Activated naive CD4-positive, alpha-beta T cell treated with anti-CD3 and anti-CD28 coated beads, Interleukin-2, amount 50 U/mL, for 24 hours (primary cell): ENCODE measurements at regions not wholly inside any gene's neighbourhood (a gene's known extent, or its start where the extent isn't known, plus 50 kb on each side); places are given as distances from the start of the nearest gene placed in this dataset.
"Not testable (repeated sequence)": the region's sequence is repeated elsewhere in the genome, so short reads cannot be mapped to it uniquely, and the experiment has no call there.

Source experiments
- H3K27ac Mint-ChIP-seq: one replicate; pipeline ENCODE4 v1.8.0; 2021; ENCODE audit warnings: mild to moderate bottlenecking, mixed read lengths
- H3K27me3 Mint-ChIP-seq: one replicate; pipeline ENCODE4 v1.8.0; 2021; ENCODE audit warnings: mixed read lengths
- H3K36me3 Mint-ChIP-seq: one replicate; pipeline ENCODE4 v1.8.0; 2021; ENCODE audit warnings: mixed read lengths
- H3K4me1 Mint-ChIP-seq: one replicate; pipeline ENCODE4 v1.8.0; 2021; ENCODE audit warnings: mixed read lengths
- H3K4me3 Mint-ChIP-seq: one replicate; pipeline ENCODE4 v1.8.0; 2021; ENCODE audit warnings: mild to moderate bottlenecking, mixed read lengths
- H3K9me3 Mint-ChIP-seq: one replicate; pipeline ENCODE4 v1.8.0; 2021; ENCODE audit warnings: mixed read lengths

GRCh38 chr1:761791-762190 lies 75.3 kb upstream of the OR4F16 start:
- H3K27ac Mint-ChIP-seq, H3K36me3 Mint-ChIP-seq, H3K27me3 Mint-ChIP-seq, H3K4me1 Mint-ChIP-seq, H3K9me3 Mint-ChIP-seq, H3K4me3 Mint-ChIP-seq: not testable (repeated sequence)

DNA sequence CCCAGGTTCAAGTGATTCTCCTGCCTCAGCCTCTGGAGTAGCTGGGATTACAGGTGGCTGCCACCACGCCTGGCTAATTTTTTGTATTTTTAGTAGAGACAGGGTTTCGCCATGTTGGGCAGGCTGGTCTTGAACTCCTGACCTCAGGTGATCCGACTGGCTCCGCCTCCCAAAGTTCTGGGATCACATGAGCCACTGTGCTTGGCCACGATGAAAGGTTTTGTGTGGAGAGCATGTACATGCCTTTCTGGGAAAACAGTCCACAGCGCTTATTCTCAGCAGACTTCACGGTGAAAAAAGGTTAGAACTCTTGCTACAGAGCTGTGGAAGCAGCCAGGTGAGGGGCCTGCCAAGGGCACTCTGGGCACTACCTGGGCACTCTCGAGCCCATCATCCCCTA lies 85.0 kb upstream of the OR4F16 start:
- not testable (repeated sequence) for H3K4me1 Mint-ChIP-seq, H3K4me3 Mint-ChIP-seq, H3K9me3 Mint-ChIP-seq, H3K27ac Mint-ChIP-seq, H3K27me3 Mint-ChIP-seq, H3K36me3 Mint-ChIP-seq

DNA sequence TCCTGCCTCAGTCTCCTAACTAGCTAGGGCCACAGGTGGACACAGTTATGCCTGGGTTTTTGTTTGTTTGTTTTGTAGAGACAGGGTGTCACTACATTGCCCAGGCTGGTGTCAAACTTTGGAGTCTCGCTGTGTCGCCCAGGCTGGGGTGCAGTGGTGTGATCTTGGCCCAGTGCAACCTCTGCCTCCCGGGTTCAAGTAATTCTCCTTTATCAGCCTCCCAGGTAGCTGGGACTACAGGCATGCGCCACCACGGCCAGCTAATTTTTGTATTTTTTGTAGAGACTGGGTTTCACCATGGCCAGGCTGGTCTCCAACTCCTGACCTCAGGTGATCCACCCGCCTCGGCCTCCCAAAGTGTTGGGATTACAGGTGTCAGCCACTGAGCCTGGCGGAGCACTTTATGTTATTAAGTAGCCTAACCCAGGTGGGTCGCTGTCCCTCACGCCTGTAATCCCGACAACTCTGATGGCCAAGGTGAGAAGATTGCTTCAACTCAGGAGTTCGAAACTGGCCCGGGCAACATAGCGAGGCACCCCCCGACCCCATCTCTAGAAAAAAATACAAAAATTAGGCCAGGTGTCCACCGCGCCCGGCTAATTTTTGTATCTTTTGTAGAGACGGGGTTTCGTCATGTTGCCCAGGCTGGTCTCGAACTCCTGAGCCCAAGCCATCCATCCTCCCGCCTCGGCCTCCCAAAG lies 91.2 kb upstream of the OR4F16 start:
- H3K27me3 Mint-ChIP-seq, H3K9me3 Mint-ChIP-seq, H3K4me1 Mint-ChIP-seq, H3K27ac Mint-ChIP-seq, H3K36me3 Mint-ChIP-seq: not testable (repeated sequence)
- H3K4me3 Mint-ChIP-seq, result peak overlapping the region; percentile 11

DNA sequence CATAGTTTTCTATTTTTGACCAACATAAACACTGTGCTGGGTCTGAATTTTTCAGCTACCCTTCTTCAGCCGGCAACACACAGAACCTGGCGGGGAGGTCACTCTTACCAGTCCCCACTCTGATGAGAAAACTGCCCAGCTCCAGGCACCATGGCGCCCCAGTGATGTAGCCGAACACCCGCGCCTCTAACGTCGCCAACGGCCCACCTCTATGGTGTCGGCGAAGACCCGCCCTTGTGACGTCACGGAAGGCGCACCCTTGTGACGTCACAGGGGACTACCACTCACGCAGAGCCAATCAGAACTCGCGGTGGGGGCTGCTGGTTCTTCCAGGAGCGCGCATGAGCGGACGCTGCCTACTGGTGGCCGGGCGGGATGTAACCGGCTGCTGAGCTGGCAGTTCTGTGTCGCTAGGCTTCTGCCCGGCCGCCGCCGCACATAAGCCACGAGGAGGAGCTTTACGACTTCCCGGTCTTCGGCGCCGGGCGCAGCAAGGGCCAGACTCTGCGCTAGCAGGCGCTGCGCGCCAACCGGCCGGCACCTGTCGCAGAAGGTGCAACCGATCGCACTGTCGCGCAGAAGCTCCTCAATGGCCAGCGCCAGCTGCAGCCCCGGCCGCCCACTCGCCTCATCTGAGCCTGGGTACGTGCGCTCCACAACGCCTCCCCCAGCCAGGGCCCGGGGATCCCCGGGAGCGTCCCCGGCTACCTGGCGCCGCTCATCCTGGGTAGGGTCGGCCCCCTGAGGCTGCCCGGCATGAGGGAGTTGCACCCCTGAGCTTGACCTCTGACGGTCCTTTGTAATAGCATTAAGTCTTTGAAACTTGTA lies 92.2 kb upstream of the OR4F16 start:
- H3K4me1 Mint-ChIP-seq, H3K27me3 Mint-ChIP-seq, H3K36me3 Mint-ChIP-seq, H3K9me3 Mint-ChIP-seq: not testable (repeated sequence)
- Mint-ChIP-seq H3K4me3 (peak overlapping the region; percentile 96), H3K27ac (peak overlapping the region; percentile 99)

- not testable (repeated sequence) for H3K27me3 Mint-ChIP-seq, H3K4me1 Mint-ChIP-seq, H3K36me3 Mint-ChIP-seq, H3K27ac Mint-ChIP-seq, H3K9me3 Mint-ChIP-seq
- peak overlapping the region; percentile 96 for H3K4me3 Mint-ChIP-seq
These were observed 93.2 kb upstream of the OR4F16 start for GRCh38 chr1:779621-780020.

DNA sequence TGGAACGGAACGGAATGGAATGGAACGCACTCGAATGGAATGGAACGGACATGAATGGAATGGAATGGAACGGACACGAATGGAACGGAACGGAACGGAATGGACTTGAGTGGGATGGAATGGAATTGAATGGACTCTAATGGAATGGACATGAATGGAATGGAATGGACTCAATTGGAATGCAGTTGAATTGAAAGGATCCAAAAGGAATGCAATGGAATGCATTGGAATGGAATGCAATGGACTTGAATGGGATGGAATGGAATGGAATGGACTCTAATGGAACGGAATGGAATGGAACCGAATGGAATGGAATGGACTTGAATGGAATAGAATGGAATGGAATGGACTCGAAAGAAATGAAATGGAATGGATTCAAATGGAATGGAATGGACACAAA lies 102.4 kb upstream of the OR4F16 start:
- peaks cover 3% of the 10 kb centered on the region for H3K4me1 Mint-ChIP-seq
- no peak overlapping the region for H3K4me3 Mint-ChIP-seq
- peaks cover 2% of the 10 kb centered on the region for H3K36me3 Mint-ChIP-seq
- no peaks in the 10 kb centered on the region for H3K9me3 Mint-ChIP-seq
- H3K27me3 Mint-ChIP-seq, result no peaks in the 10 kb centered on the region
- H3K27ac Mint-ChIP-seq, result no peak overlapping the region

GRCh38 chr1:789606-790005 lies 103.2 kb upstream of the OR4F16 start:
- not testable (repeated sequence) for H3K4me3 Mint-ChIP-seq, H3K27me3 Mint-ChIP-seq, H3K4me1 Mint-ChIP-seq, H3K9me3 Mint-ChIP-seq, H3K36me3 Mint-ChIP-seq, H3K27ac Mint-ChIP-seq

DNA sequence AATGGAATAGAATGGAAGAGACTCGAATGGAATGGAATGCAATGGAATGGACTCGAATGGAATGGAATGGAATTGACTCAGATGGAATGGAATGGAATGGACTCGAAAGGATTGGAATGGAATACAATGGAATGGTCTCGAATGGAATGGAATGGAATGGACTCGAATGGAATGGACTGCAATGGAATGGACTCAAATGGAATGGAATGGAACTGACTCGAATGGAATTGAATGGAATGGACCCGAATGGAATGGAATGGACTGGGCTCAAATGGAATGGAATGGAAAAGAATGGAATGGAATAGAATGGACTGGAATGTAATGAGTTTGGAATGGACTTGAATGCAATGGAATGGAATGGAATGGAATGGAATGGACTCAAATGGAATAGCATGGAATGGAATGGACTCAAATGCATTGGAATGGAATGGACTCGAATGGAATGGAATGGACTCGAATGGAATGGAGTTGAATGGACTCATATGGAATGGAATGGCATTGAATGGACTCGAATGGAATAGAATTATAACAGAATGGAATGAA lies 104.0 kb upstream of the OR4F16 start:
- H3K9me3 Mint-ChIP-seq, H3K27ac Mint-ChIP-seq, H3K4me3 Mint-ChIP-seq, H3K27me3 Mint-ChIP-seq, H3K36me3 Mint-ChIP-seq, H3K4me1 Mint-ChIP-seq: not testable (repeated sequence)

GRCh38 chr1:794310-794709 lies 107.9 kb upstream of the OR4F16 start:
- H3K9me3 Mint-ChIP-seq, H3K27me3 Mint-ChIP-seq, H3K27ac Mint-ChIP-seq, H3K4me3 Mint-ChIP-seq, H3K36me3 Mint-ChIP-seq, H3K4me1 Mint-ChIP-seq: not testable (repeated sequence)

- H3K4me1 Mint-ChIP-seq, H3K9me3 Mint-ChIP-seq, H3K27ac Mint-ChIP-seq, H3K4me3 Mint-ChIP-seq, H3K36me3 Mint-ChIP-seq, H3K27me3 Mint-ChIP-seq: not testable (repeated sequence)
These were observed 108.6 kb upstream of the OR4F16 start for GRCh38 chr1:794918-795584.

- not testable (repeated sequence) for H3K9me3 Mint-ChIP-seq, H3K4me3 Mint-ChIP-seq, H3K27ac Mint-ChIP-seq, H3K4me1 Mint-ChIP-seq, H3K27me3 Mint-ChIP-seq, H3K36me3 Mint-ChIP-seq
These were observed 111.2 kb upstream of the OR4F16 start for GRCh38 chr1:797649-798048.

GRCh38 chr1:800397-800796 lies 113.9 kb upstream of the OR4F16 start:
- not testable (repeated sequence) for H3K27me3 Mint-ChIP-seq, H3K4me1 Mint-ChIP-seq, H3K27ac Mint-ChIP-seq, H3K9me3 Mint-ChIP-seq, H3K4me3 Mint-ChIP-seq, H3K36me3 Mint-ChIP-seq

- H3K27ac Mint-ChIP-seq, H3K27me3 Mint-ChIP-seq, H3K4me3 Mint-ChIP-seq, H3K4me1 Mint-ChIP-seq, H3K9me3 Mint-ChIP-seq, H3K36me3 Mint-ChIP-seq: not testable (repeated sequence)
These were observed 118.1 kb upstream of the OR4F16 start for GRCh38 chr1:804378-805115.

DNA sequence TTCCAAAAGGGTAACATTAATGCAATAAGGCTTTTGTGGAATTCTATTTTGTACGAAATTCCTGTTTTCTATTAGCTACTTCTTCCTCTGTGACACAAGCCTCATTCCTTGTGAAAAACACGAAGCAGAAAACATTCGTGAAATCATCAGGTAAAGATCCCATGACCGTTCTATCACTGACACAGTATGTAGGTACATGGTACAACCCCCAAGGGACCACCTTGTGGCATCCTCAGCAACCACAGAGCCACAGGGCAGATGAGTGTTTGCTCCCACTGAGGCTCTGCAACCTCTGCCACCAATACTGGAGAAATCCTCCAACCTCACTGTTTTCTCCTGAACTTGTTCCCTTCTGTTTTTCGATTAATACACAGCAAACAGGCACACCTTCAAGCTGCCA lies 118.4 kb upstream of the SAMD11 start:
- not testable (repeated sequence) for H3K4me3 Mint-ChIP-seq, H3K27ac Mint-ChIP-seq, H3K4me1 Mint-ChIP-seq, H3K27me3 Mint-ChIP-seq, H3K36me3 Mint-ChIP-seq, H3K9me3 Mint-ChIP-seq

DNA sequence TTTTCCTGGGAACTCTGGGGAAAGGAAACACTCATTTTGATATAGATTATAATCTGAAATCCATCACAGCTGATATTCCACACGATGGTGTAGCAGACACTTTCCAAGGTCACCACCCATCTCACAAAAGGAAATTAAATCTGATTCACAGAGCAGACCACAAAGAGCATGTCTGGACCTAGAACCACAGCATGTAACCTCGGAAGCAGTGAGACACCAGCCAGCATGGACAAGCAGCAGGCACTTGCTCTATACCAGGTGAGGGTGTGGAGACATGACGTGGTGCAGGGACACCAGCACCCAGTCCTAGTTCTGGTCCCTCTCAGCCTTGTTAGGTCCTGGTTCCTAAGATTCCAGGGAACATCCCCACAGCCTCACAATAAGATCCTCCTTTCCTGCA lies 116.7 kb upstream of the SAMD11 start:
- H3K4me1 Mint-ChIP-seq, H3K27me3 Mint-ChIP-seq, H3K27ac Mint-ChIP-seq, H3K36me3 Mint-ChIP-seq, H3K9me3 Mint-ChIP-seq, H3K4me3 Mint-ChIP-seq: not testable (repeated sequence)
